Fibroblast of lung (primary cell): ENCODE measurements at regions not wholly inside any gene's neighbourhood (a gene's known extent, or its start where the extent isn't known, plus 50 kb on each side); places are given as distances from the start of the nearest gene placed in this dataset.

ENCODE experiments used
- EZH2 ChIP-seq: IDR thresholded peaks from 2 replicates; pipeline ENCODE4 v1.5.1; 2012; ENCODE audit warnings: low read length, control low read depth, mild to moderate bottlenecking; ENCODE audit errors: missing control alignments
- TF ChIP-seq, protein P1 (sequence below), 2 donors: IDR thresholded peaks in 1 of 2; conservative IDR thresholded peaks in 1 of 2; 1 replicate in 1 of 2; 2 replicates in 1 of 2; pipeline ENCODE4 v1.5.1; 2011 to 2012; ENCODE audit warnings: low read length in 2 of 2, control low read depth in 1 of 2, inconsistent platforms in 1 of 2, low read depth in 1 of 2, mild to moderate bottlenecking in 1 of 2

DNA sequence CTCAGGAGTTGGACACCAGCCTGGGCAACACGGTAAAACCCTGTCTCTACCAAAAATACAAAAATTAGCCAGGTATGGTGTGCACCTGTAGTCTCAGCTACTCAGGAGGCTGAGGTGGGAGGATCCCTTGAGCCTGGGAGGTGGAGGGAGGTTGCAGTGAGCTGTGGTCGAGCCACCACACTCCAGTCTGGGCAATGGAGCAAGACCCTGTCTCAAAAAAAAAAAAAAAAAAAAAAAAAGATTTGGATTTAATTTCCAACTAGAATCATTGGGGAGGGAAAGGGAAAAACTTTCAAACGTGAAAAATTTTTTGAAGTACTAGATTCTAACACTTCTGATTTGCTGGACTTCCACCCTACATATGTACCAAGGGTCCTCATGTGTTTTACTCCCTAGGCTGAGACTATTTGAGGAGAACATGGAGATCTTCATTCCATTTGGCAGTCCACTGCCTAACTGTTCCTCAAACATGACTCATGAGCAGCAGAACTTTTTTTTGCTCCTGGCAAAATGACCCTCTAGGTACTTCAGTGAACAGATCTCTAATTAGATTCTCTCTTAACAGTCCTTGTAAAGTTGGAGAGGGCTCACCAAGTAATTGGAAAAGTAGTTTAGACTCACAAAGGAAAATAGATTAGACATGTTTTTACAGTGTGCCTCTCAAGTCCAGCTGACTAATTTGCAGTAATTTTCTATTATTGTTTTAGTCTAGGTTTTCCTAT is 267.6 kb downstream of the METTL4 start:
- TF ChIP-seq, protein P1, sequence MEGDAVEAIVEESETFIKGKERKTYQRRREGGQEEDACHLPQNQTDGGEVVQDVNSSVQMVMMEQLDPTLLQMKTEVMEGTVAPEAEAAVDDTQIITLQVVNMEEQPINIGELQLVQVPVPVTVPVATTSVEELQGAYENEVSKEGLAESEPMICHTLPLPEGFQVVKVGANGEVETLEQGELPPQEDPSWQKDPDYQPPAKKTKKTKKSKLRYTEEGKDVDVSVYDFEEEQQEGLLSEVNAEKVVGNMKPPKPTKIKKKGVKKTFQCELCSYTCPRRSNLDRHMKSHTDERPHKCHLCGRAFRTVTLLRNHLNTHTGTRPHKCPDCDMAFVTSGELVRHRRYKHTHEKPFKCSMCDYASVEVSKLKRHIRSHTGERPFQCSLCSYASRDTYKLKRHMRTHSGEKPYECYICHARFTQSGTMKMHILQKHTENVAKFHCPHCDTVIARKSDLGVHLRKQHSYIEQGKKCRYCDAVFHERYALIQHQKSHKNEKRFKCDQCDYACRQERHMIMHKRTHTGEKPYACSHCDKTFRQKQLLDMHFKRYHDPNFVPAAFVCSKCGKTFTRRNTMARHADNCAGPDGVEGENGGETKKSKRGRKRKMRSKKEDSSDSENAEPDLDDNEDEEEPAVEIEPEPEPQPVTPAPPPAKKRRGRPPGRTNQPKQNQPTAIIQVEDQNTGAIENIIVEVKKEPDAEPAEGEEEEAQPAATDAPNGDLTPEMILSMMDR (conservative IDR thresholded peaks at IDR 0.05 in 1 of 2, IDR thresholded peaks at IDR 0.05 in 1 of 2; ENCODE audit: low read depth in 1 of 2, low read length in 2 of 2) = no peak
- TF ChIP-seq EZH2 = no peak
